Neutrophil (primary cell): ENCODE measurements at regions not wholly inside any gene's neighbourhood (a gene's known extent, or its start where the extent isn't known, plus 50 kb on each side); places are given as distances from the start of the nearest gene placed in this dataset.

Experiments used
- H3K27ac ChIP-seq: fragments of 200-600 bp; sonication (generic); 2 replicates; pipeline ENCODE4 v1.5.1; 2016; ENCODE audit warnings: mild to moderate bottlenecking, moderate library complexity
- H3K27me3 ChIP-seq: fragments of 200-600 bp; sonication (generic); 2 replicates; pipeline ENCODE4 v1.6.0; 2016; ENCODE audit warnings: mild to moderate bottlenecking
- H3K36me3 ChIP-seq: fragments of 200-600 bp; sonication (generic); 2 replicates; pipeline ENCODE4 v1.5.1; 2017
- H3K4me1 ChIP-seq, 2 experiments: fragments of 200-600 bp in 1 of 2; sonication (generic) in 1 of 2; 1 replicate in 1 of 2; 2 replicates in 1 of 2; pipeline versions ENCODE4 v1.5.1 to v1.6.1; 2013 to 2016; ENCODE audit warnings: low read depth in 1 of 2, low read length in 1 of 2, mild to moderate bottlenecking in 1 of 2, moderate library complexity in 1 of 2; ENCODE audit not compliant: control insufficient read depth in 1 of 2, insufficient read depth in 1 of 2
- H3K4me3 ChIP-seq, 2 experiments: fragments of 200-600 bp in 1 of 2; sonication (generic) in 1 of 2; 1 replicate in 1 of 2; 2 replicates in 1 of 2; pipeline ENCODE4 v1.5.1; 2013 to 2016; ENCODE audit warnings: low read depth in 1 of 2, low read length in 1 of 2, mild to moderate bottlenecking in 1 of 2, moderate library complexity in 1 of 2
- H3K9me3 ChIP-seq: fragments of 200-600 bp; sonication (generic); 2 replicates; pipeline ENCODE4 v1.5.1; 2016
- CTCF ChIP-seq: fragments of 200-600 bp; sonication (generic); IDR thresholded peaks from 2 replicates; pipeline ENCODE4 v1.5.1; 2016; ENCODE audit warnings: antibody characterized with exemption

DNA sequence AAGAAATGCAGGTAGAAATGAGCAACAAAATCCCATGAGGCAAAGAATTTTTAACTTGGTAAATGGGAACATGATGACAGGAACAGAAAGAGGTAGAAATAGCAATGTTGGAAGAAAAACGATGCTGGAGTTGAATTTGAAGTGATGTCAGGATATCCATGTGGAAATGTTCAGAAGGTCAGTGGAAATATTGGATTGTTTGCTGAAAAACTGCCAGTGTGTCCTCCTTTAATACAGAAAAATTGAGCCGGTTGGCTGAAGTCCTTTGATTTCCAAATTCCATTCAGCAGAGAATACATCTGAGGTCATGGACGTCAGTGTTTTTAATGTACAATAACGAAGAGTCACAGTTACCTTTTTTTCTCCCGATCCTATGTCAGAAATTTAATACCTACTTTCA, 110.0 kb upstream of the DMAC1 start:
- Histone ChIP-seq H3K27ac (no peak overlapping the region), H3K27me3 (no peaks in the 10 kb centered on the region), H3K4me1 (peaks cover 3 to 7% of the 10 kb centered on the region in 2 experiments), H3K36me3 (no peaks in the 10 kb centered on the region), H3K9me3 (no peaks in the 10 kb centered on the region), H3K4me3 (no peak overlapping the region)
- TF ChIP-seq CTCF: no peak

DNA sequence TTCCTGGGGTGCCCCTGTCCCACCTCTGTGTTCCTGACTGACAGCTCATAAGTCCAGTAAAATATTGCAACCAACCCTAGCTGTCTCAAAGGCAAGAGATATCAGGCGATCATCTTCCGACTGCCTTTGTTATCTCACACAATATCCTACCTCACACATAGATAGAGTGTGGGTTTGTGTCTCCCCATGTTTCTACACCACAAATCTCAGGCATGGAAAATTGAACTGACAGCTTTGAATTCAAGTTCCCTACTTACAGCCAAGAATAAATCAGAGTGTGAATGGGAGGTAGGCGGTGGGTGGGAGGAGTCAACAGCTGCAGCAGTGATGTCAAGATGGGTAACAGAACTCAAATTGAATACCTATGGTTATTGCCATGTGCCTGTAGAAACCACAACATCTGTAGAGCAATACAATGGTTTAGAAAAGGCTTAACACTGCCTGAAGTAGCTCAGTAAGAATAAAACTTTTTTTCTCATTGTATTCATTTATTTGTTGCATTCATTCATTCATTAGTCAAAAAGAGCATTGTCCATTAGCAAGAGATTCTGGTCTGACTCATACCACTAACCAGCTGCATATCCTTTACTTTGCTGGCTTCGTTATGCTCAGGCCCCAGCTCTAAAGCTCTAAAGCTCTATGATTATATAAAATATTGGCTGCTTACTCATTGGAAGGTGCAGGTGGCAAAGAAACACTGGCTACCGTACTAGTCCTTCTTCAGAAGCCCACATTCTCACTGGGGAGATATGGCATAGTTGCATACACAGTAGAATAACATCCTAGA, 108.2 kb upstream of the DMAC1 start:
- Histone ChIP-seq H3K4me1 (peaks cover 3 to 7% of the 10 kb centered on the region in 2 experiments), H3K27ac (no peak overlapping the region), H3K4me3 (no peak overlapping the region), H3K36me3 (no peaks in the 10 kb centered on the region), H3K27me3 (no peaks in the 10 kb centered on the region), H3K9me3 (no peaks in the 10 kb centered on the region)
- TF ChIP-seq CTCF: no peak

DNA sequence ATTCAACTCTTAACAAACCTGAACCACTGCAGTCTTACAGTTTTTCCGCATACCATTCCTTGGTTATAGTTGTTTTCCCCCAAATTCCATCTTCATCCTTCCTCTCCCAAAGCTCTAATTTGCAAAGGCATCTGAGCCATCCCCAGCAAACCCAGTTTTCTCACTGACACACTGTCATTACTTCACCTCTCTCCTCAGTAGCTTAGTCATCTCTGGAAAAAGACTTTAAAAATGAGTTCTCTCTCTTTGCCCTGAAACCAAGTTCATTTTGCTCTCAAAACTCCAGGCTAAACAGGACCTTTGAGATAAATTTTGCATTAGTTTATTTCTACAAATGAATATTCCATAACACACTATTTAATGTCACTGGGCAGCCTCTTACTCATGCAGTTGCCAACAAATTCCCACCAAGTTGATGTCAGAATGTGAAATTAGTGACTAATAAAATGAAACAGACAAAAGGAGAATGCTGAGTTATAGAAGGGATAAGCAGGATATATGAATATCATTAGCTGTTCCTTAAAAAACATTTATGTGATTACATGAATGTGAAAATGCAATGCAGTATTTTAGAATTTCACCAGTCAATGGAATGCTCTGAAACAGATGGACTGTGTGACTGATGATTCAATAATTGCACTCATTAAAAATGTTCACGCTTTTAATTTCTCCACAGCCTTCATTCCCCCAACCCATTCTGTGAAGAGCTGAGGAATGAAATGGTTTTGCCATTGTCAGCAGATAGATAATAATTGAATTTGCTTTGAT, 107.4 kb upstream of the DMAC1 start:
- no peaks in the 10 kb centered on the region for H3K9me3 ChIP-seq
- no peak for TF ChIP-seq CTCF
- H3K4me1 ChIP-seq: peaks cover under 1 to 2% of the 10 kb centered on the region in 2 experiments
- H3K36me3 ChIP-seq: no peaks in the 10 kb centered on the region
- no peak overlapping the region for H3K27ac ChIP-seq
- H3K4me3 ChIP-seq: no peak overlapping the region
- H3K27me3 ChIP-seq: no peaks in the 10 kb centered on the region

DNA sequence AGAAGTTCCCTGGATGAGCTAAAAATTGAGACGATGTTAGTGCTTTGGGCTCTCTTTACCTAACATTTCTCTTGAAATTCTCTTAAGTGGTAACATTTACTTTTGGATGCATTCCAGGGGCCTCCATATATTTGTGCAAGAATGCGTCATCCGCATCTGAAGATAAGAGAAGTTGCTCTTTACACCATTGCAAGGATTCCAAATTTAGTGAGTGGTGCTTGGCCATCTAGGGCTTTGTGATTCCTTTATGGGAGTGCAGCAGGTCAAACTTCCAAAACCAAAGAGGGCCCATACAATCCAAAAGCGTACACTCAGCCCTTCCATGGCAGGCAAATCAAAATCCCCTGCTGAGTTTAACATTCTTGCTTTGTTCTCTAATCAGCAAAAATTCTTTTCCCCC, 102.0 kb upstream of the DMAC1 start:
- Histone ChIP-seq H3K4me1 (no peaks in the 10 kb centered on the region), H3K4me3 (no peak overlapping the region), H3K9me3 (no peaks in the 10 kb centered on the region), H3K27ac (no peak overlapping the region), H3K27me3 (no peaks in the 10 kb centered on the region), H3K36me3 (no peaks in the 10 kb centered on the region)
- no peak for TF ChIP-seq CTCF

GRCh38 chr9:7900541-7900940, 101.0 kb upstream of the DMAC1 start:
- no peaks in the 10 kb centered on the region for H3K27me3 ChIP-seq
- no peak overlapping the region for H3K27ac ChIP-seq
- no peaks in the 10 kb centered on the region for H3K36me3 ChIP-seq

More at GRCh38 chr9:7900541-7900940, 101.0 kb upstream of the DMAC1 start:
- no peak for TF ChIP-seq CTCF
- Histone ChIP-seq H3K4me1 (no peaks in the 10 kb centered on the region), H3K9me3 (no peaks in the 10 kb centered on the region), H3K4me3 (no peak overlapping the region)
